ENCODE measurements at regions not wholly inside any gene's neighbourhood (a gene's known extent, or its start where the extent isn't known, plus 50 kb on each side); places are given as distances from the start of the nearest gene placed in this dataset.

GRCh38 chr1:218633238-218633988 is 288.3 kb downstream of the TGFB2 start:
- H3K9me3 Mint-ChIP-seq (ENCODE audit: low read depth, unreplicated experiment): peaks cover 14% of the 10 kb centered on the region
- H3K4me1 Mint-ChIP-seq (ENCODE audit: low read depth, unreplicated experiment): peaks cover 8% of the 10 kb centered on the region
- no peak overlapping the region for H3K4me3 Mint-ChIP-seq (ENCODE audit: low read depth, unreplicated experiment)
- no TSS peak for BruUV-seq (replicated peaks)
- CTCF ChIA-PET: no interaction called here
- no peaks in the 10 kb centered on the region for H3K36me3 Mint-ChIP-seq (ENCODE audit: insufficient read depth, unreplicated experiment)
- H3K27me3 Mint-ChIP-seq (ENCODE audit: unreplicated experiment): no peaks in the 10 kb centered on the region
- intact Hi-C loops (cut with micrococcal nuclease; ENCODE audit: unreplicated experiment): no loop called here
- no peak for DNase-seq
- H3K27ac Mint-ChIP-seq (ENCODE audit: unreplicated experiment): no peak overlapping the region
- TF ChIP-seq, protein P1, sequence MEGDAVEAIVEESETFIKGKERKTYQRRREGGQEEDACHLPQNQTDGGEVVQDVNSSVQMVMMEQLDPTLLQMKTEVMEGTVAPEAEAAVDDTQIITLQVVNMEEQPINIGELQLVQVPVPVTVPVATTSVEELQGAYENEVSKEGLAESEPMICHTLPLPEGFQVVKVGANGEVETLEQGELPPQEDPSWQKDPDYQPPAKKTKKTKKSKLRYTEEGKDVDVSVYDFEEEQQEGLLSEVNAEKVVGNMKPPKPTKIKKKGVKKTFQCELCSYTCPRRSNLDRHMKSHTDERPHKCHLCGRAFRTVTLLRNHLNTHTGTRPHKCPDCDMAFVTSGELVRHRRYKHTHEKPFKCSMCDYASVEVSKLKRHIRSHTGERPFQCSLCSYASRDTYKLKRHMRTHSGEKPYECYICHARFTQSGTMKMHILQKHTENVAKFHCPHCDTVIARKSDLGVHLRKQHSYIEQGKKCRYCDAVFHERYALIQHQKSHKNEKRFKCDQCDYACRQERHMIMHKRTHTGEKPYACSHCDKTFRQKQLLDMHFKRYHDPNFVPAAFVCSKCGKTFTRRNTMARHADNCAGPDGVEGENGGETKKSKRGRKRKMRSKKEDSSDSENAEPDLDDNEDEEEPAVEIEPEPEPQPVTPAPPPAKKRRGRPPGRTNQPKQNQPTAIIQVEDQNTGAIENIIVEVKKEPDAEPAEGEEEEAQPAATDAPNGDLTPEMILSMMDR (IDR thresholded peaks at IDR 0.05; ENCODE audit: unreplicated experiment): no peak

DNA sequence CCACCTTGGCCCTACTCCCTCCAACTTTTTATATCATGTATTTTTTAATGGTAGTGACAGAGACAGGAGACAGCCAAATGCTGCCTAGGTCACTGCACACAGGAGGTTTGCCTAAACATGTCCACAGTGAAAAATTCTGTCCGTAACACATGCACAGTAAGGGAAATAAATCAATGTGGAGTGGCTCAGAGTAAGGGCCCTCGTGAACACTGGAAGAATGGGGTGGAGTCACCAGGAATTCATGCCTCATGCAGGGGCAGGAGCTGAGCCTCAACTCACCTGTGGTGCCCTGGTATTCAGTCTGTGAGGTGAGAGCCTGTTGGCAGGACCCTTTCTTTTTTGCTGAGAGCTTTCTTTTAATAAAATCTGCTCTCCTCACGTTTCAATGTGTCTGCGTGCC is 289.1 kb downstream of the TGFB2 start:
- Mint-ChIP-seq H3K36me3 (ENCODE audit: insufficient read depth, unreplicated experiment) (no peaks in the 10 kb centered on the region), H3K4me1 (ENCODE audit: low read depth, unreplicated experiment) (peaks cover 8% of the 10 kb centered on the region), H3K27me3 (ENCODE audit: unreplicated experiment) (no peaks in the 10 kb centered on the region), H3K27ac (ENCODE audit: unreplicated experiment) (no peak overlapping the region), H3K9me3 (ENCODE audit: low read depth, unreplicated experiment) (peaks cover 12% of the 10 kb centered on the region), H3K4me3 (ENCODE audit: low read depth, unreplicated experiment) (no peak overlapping the region)
- TF ChIP-seq, protein P1 (IDR thresholded peaks at IDR 0.05; ENCODE audit: unreplicated experiment): no peak
- DNase-seq: no peak
- intact Hi-C loops (cut with micrococcal nuclease; ENCODE audit: unreplicated experiment): no loop called here
- CTCF ChIA-PET: no interaction called here
- no TSS peak for BruUV-seq (replicated peaks)

DNA sequence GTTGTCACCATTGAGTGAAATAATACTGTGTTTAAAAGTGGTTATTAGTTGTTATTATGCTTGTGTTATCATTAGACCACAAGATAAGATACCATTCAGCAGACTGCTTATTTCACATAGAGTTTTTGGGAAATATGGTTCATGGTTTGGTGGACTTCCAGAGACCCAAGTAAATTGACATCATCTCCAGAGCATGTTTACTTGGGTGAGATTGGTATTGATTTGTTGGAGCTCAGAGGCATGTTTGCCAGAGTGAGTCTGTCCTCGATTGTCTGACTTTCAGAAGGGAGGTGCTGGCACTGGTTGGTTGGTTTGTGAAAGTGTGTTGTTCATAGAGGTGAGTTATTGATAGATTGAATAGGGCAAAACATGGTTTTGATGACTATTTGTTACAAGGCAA is 291.4 kb downstream of the TGFB2 start:
- Mint-ChIP-seq H3K27me3 (ENCODE audit: unreplicated experiment) (no peaks in the 10 kb centered on the region), H3K4me1 (ENCODE audit: low read depth, unreplicated experiment) (peaks cover 9% of the 10 kb centered on the region), H3K27ac (ENCODE audit: unreplicated experiment) (no peak overlapping the region), H3K4me3 (ENCODE audit: low read depth, unreplicated experiment) (no peak overlapping the region), H3K36me3 (ENCODE audit: insufficient read depth, unreplicated experiment) (no peaks in the 10 kb centered on the region), H3K9me3 (ENCODE audit: low read depth, unreplicated experiment) (peaks cover 5% of the 10 kb centered on the region)
- CTCF ChIA-PET: interaction anchor here (0.5 kb wide), 1 partner anchor 106 kb away, joined by 9 read pairs; no protein-coding TSS in a partner anchor
- TF ChIP-seq, protein P1 (IDR thresholded peaks at IDR 0.05; ENCODE audit: unreplicated experiment): no peak
- no peak for DNase-seq
- intact Hi-C loops (cut with micrococcal nuclease; ENCODE audit: unreplicated experiment): no loop called here
- no TSS peak for BruUV-seq (replicated peaks)

DNA sequence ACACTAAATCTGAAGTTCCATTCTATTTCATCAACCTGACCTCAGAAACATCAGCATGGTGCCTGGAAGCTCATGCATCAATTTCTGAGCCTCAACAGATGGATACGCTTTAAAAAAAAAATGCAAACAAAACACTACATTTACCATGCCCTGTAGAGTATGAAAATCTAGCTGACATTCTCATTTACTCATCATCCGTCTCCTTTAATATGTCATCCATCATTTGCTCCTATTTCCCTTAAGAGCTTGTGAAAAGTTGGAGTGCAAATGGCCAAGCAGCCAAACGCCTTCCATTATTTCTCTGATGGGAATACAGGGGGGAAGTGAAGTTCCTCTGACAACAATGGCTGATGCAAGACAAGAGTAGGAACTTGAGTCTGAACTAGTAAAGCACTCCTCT is 295.0 kb downstream of the TGFB2 start:
- Mint-ChIP-seq H3K4me3 (ENCODE audit: low read depth, unreplicated experiment) (no peak overlapping the region), H3K9me3 (ENCODE audit: low read depth, unreplicated experiment) (no peaks in the 10 kb centered on the region), H3K27me3 (ENCODE audit: unreplicated experiment) (no peaks in the 10 kb centered on the region), H3K27ac (ENCODE audit: unreplicated experiment) (no peak overlapping the region), H3K36me3 (ENCODE audit: insufficient read depth, unreplicated experiment) (no peaks in the 10 kb centered on the region), H3K4me1 (ENCODE audit: low read depth, unreplicated experiment) (peaks cover 18% of the 10 kb centered on the region)
- DNase-seq: no peak
- CTCF ChIA-PET: no interaction called here
- intact Hi-C loops (cut with micrococcal nuclease; ENCODE audit: unreplicated experiment): no loop called here
- TF ChIP-seq, protein P1 (IDR thresholded peaks at IDR 0.05; ENCODE audit: unreplicated experiment): no peak
- no TSS peak for BruUV-seq (replicated peaks)
